HL-60 (cell line): ENCODE measurements at regions not wholly inside any gene's neighbourhood (a gene's known extent, or its start where the extent isn't known, plus 50 kb on each side); places are given as distances from the start of the nearest gene placed in this dataset.

ENCODE experiments used
- DNase-seq, 2 experiments: peaks; one replicate each; pipeline ENCODE4 v3.0.0-alpha.2; 2010 to 2020; ENCODE audit warnings: low read depth in 1 of 2, low spot score in 1 of 2
- H3K27ac ChIP-seq: fragments of 250-450 bp; sonication (Bioruptor Pico); replicated peaks from 2 replicates; pipeline ENCODE4 v1.5.1; 2020; ENCODE audit warnings: mild to moderate bottlenecking, moderate library complexity
- H3K27me3 ChIP-seq: fragments of 250-450 bp; sonication (Bioruptor Pico); 2 replicates; pipeline ENCODE4 v1.5.1; 2021; ENCODE audit warnings: mild to moderate bottlenecking, moderate library complexity; ENCODE audit not compliant: insufficient read depth, poor library complexity, severe bottlenecking
- H3K4me3 ChIP-seq: replicated peaks from 2 replicates; pipeline ENCODE4 v1.5.1; 2011; ENCODE audit warnings: mild to moderate bottlenecking, control low read depth, low read length; ENCODE audit not compliant: insufficient read depth
- CTCF ChIP-seq: IDR thresholded peaks from one replicate; pipeline ENCODE4 v1.5.1; 2011; ENCODE audit warnings: low read length, control low read depth, inconsistent platforms; ENCODE audit not compliant: insufficient read depth
- GABPA ChIP-seq: IDR thresholded peaks from 2 replicates; pipeline ENCODE4 v1.6.1; 2012; ENCODE audit warnings: low read depth
- POLR2AphosphoS5 ChIP-seq: IDR thresholded peaks from 2 replicates; pipeline ENCODE4 v1.6.1; 2012; ENCODE audit warnings: low read depth
- REST ChIP-seq: IDR thresholded peaks from 2 replicates; pipeline ENCODE4 v1.6.1; 2012; ENCODE audit warnings: low read depth; ENCODE audit not compliant: insufficient replicate concordance
- SPI1 ChIP-seq: IDR thresholded peaks from 2 replicates; pipeline ENCODE4 v1.6.1; 2012; ENCODE audit warnings: low read depth, mild to moderate bottlenecking, borderline replicate concordance

- DNase-seq = peak in 1 of 2 experiments; percentile 9
- no peak overlapping the region for H3K27ac ChIP-seq
- H3K4me3 ChIP-seq = no peak overlapping the region
- H3K27me3 ChIP-seq = peaks cover 2% of the 10 kb centered on the region
- no peak for TF ChIP-seq POLR2AphosphoS5
- TF ChIP-seq CTCF = no peak
- no peak for TF ChIP-seq GABPA
- no peak for TF ChIP-seq REST
- peak; percentile 85 for TF ChIP-seq SPI1
Observed at GRCh38 chr14:61211476-61212255, 69.5 kb downstream of the TMEM30B start.

GRCh38 chr14:61203081-61203753, 77.9 kb downstream of the TMEM30B start:
- Histone ChIP-seq H3K4me3 (no peak overlapping the region), H3K27me3 (peaks cover 4% of the 10 kb centered on the region), H3K27ac (no peak overlapping the region)
- DNase-seq = no peak
- no peak for TF ChIP-seq GABPA
- no peak for TF ChIP-seq POLR2AphosphoS5
- no peak for TF ChIP-seq SPI1
- TF ChIP-seq CTCF = no peak
- no peak for TF ChIP-seq REST

GRCh38 chr14:61202124-61202523, 79.0 kb downstream of the TMEM30B start:
- TF ChIP-seq SPI1 (peak; percentile 35; the same call in 1 of the 2 replicates), GABPA (no peak)
- DNase-seq = no peak
- Histone ChIP-seq H3K27me3 (peaks cover 4% of the 10 kb centered on the region), H3K4me3 (no peak overlapping the region), H3K27ac (no peak overlapping the region)

- Histone ChIP-seq H3K27ac (no peak overlapping the region), H3K4me3 (no peak overlapping the region), H3K27me3 (peaks cover 4% of the 10 kb centered on the region)
- no peak for DNase-seq
- TF ChIP-seq SPI1 = no peak
- no peak for TF ChIP-seq GABPA
- TF ChIP-seq CTCF = no peak
- TF ChIP-seq POLR2AphosphoS5 = no peak
- no peak for TF ChIP-seq REST
Observed at GRCh38 chr14:61201171-61201570, 80.0 kb downstream of the TMEM30B start.
